SK-N-SH (cell line): ENCODE measurements at regions not wholly inside any gene's neighbourhood (a gene's known extent, or its start where the extent isn't known, plus 50 kb on each side); places are given as distances from the start of the nearest gene placed in this dataset.

Source experiments
- CHD2 ChIP-seq: fragments of 150-350 bp; IDR thresholded peaks from 2 replicates; pipeline ENCODE4 v1.6.1; 2018; ENCODE audit warnings: low read length; ENCODE audit not compliant: partially characterized antibody
- FOXM1 ChIP-seq: IDR thresholded peaks from 2 replicates; pipeline ENCODE4 v1.4.0; 2012; ENCODE audit warnings: low read depth, mild to moderate bottlenecking
- RAD21 ChIP-seq: IDR thresholded peaks from 2 replicates; pipeline ENCODE4 v1.6.1; 2012; ENCODE audit warnings: mild to moderate bottlenecking, low read length
- RCOR1 ChIP-seq: fragments of 150-350 bp; IDR thresholded peaks from 2 replicates; pipeline ENCODE4 v1.6.1; 2017; ENCODE audit warnings: antibody characterized with exemption, low read length
- SIN3A ChIP-seq: IDR thresholded peaks from 2 replicates; pipeline ENCODE4 v1.6.1; 2012; ENCODE audit warnings: low read depth, mild to moderate bottlenecking, low read length, moderate library complexity, borderline replicate concordance
- TF ChIP-seq, protein P1 (sequence below): fragments of 200-600 bp; sonication (generic); IDR thresholded peaks from 2 replicates; pipeline ENCODE4 v1.6.1; 2017; ENCODE audit warnings: antibody characterized with exemption, mild to moderate bottlenecking, moderate library complexity
- TF ChIP-seq, protein P2 (sequence below): IDR thresholded peaks from 2 replicates; pipeline ENCODE4 v1.4.0; 2012; ENCODE audit warnings: low read depth, borderline replicate concordance
- TF ChIP-seq, protein P3 (sequence below): fragments of 150-350 bp; IDR thresholded peaks from 2 replicates; pipeline ENCODE4 v1.6.1; 2016; ENCODE audit warnings: mild to moderate bottlenecking, low read depth, low read length

DNA sequence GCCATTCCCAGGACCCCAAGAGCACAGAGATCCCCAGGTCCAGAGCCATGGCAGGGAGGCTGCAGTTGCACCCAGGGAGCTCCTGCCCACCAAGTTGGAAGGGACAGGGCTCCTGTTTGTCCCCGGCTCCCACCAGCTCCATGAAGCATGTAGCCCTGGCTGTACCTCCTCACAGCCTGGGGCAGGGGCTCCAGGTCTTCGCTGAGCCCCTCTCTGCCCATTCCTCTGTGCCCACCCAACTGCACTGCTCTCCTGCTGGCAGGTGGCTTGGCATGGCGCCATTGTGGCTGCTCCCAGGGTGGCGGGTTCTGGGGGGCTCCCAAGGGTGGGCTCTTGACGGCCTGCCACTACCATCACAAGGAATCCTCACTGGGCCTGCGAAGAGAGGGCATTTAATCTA is 197.5 kb upstream of the DAB2 start:
- TF ChIP-seq, protein P1, sequence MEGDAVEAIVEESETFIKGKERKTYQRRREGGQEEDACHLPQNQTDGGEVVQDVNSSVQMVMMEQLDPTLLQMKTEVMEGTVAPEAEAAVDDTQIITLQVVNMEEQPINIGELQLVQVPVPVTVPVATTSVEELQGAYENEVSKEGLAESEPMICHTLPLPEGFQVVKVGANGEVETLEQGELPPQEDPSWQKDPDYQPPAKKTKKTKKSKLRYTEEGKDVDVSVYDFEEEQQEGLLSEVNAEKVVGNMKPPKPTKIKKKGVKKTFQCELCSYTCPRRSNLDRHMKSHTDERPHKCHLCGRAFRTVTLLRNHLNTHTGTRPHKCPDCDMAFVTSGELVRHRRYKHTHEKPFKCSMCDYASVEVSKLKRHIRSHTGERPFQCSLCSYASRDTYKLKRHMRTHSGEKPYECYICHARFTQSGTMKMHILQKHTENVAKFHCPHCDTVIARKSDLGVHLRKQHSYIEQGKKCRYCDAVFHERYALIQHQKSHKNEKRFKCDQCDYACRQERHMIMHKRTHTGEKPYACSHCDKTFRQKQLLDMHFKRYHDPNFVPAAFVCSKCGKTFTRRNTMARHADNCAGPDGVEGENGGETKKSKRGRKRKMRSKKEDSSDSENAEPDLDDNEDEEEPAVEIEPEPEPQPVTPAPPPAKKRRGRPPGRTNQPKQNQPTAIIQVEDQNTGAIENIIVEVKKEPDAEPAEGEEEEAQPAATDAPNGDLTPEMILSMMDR, result no peak
- TF ChIP-seq SIN3A, result no peak
- TF ChIP-seq, protein P2, sequence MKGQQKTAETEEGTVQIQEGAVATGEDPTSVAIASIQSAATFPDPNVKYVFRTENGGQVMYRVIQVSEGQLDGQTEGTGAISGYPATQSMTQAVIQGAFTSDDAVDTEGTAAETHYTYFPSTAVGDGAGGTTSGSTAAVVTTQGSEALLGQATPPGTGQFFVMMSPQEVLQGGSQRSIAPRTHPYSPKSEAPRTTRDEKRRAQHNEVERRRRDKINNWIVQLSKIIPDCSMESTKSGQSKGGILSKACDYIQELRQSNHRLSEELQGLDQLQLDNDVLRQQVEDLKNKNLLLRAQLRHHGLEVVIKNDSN, result no peak
- TF ChIP-seq, protein P3, sequence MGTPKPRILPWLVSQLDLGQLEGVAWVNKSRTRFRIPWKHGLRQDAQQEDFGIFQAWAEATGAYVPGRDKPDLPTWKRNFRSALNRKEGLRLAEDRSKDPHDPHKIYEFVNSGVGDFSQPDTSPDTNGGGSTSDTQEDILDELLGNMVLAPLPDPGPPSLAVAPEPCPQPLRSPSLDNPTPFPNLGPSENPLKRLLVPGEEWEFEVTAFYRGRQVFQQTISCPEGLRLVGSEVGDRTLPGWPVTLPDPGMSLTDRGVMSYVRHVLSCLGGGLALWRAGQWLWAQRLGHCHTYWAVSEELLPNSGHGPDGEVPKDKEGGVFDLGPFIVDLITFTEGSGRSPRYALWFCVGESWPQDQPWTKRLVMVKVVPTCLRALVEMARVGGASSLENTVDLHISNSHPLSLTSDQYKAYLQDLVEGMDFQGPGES, result no peak
- no peak for TF ChIP-seq CHD2
- TF ChIP-seq RAD21, result no peak
- TF ChIP-seq FOXM1, result no peak
- no peak for TF ChIP-seq RCOR1
